Natural killer cell (primary cell): ENCODE measurements at regions not wholly inside any gene's neighbourhood (a gene's known extent, or its start where the extent isn't known, plus 50 kb on each side); places are given as distances from the start of the nearest gene placed in this dataset.

Experiments used
- ATAC-seq, 3 donors: fragments of 150-1000 bp in 2 of 3; fragments of 200-7000 bp in 1 of 3; cut with Tn5 transposase; 1 replicate in 1 of 3; 2 replicates in 2 of 3; pipeline ENCODE4 v1.10.0; 2021; ENCODE audit warnings: mild to moderate bottlenecking in 2 of 3, moderate library complexity in 2 of 3
- DNase-seq, 2 donors: peaks; one replicate each; pipeline versions ENCODE4 v3.0.0 to v3.0.0-alpha.2; 2013 to 2021; ENCODE audit warnings: mixed read lengths in 1 of 2
- H3K27ac ChIP-seq: one replicate; pipeline ENCODE4 v1.5.1; 2013; ENCODE audit warnings: mild to moderate bottlenecking, low read length
- H3K27me3 ChIP-seq: one replicate; pipeline ENCODE4 v1.6.1; 2013; ENCODE audit warnings: low read length; ENCODE audit not compliant: control insufficient read depth, insufficient read depth
- H3K36me3 ChIP-seq: one replicate; pipeline ENCODE4 v1.6.1; 2013; ENCODE audit warnings: low read length; ENCODE audit not compliant: control insufficient read depth, insufficient read depth
- H3K4me1 ChIP-seq: one replicate; pipeline ENCODE4 v1.6.1; 2013; ENCODE audit warnings: low read length; ENCODE audit not compliant: control insufficient read depth, insufficient read depth
- H3K4me3 ChIP-seq: one replicate; pipeline ENCODE4 v1.5.1; 2013; ENCODE audit warnings: low read length
- H3K9me3 ChIP-seq: one replicate; pipeline ENCODE4 v1.6.1; 2013; ENCODE audit warnings: low read length; ENCODE audit not compliant: control insufficient read depth, insufficient read depth
- H3K27ac Mint-ChIP-seq, 2 donors: one replicate each; pipeline ENCODE4 v1.8.0; 2022; ENCODE audit warnings: mild to moderate bottlenecking in 2 of 2, mixed read lengths in 2 of 2, moderate library complexity in 1 of 2
- H3K27me3 Mint-ChIP-seq, 2 donors: one replicate each; pipeline ENCODE4 v1.8.0; 2022; ENCODE audit warnings: low read depth in 2 of 2, mixed read lengths in 2 of 2
- H3K36me3 Mint-ChIP-seq: one replicate; pipeline ENCODE4 v1.8.0; 2022; ENCODE audit warnings: mixed read lengths
- H3K4me1 Mint-ChIP-seq, 2 donors: one replicate each; pipeline ENCODE4 v1.8.0; 2022; ENCODE audit warnings: mixed read lengths in 2 of 2
- H3K4me3 Mint-ChIP-seq: one replicate; pipeline ENCODE4 v1.8.0; 2022; ENCODE audit warnings: mild to moderate bottlenecking, moderate library complexity, mixed read lengths
- H3K9me3 Mint-ChIP-seq, 2 donors: one replicate each; pipeline ENCODE4 v1.8.0; 2022; ENCODE audit warnings: mixed read lengths in 2 of 2
- WGBS: methylation state at CpG from one replicate; pipeline ENCODE4 v1.1.7; 2013; ENCODE audit warnings: missing lambda C conversion rate; ENCODE audit not compliant: insufficient coverage; 5-methylcytosine and 5-hydroxymethylcytosine counted together
- intact Hi-C: fragments of 100-400 bp; cut with micrococcal nuclease; formaldehyde crosslinking; loops from one replicate; pipeline ENCODE4 v1.14.2; 2022
- TF ChIP-seq, protein P1 (sequence below): fragments of 200-600 bp; IDR thresholded peaks from one replicate; pipeline ENCODE4 v1.8.0; 2022; ENCODE audit warnings: antibody characterized with exemption

DNA sequence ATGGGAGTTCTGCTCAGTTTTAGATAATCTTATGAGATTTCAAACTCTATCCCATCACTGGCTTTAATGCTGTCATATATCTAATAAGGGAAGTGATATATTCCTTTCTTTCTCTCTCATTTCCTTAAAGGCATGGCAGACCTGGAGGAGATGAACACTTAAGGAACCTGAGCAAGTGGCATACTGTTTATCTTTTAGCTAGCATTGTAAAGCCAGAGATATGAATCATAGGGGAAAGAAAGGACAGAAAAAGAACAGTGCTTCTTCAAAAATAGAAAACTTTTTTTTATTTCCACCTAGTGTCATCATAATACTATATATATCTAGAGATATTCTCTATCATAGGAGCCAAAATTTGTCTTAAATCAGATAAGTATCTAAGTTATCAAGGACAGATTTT lies 68.3 kb upstream of the PSMA6 start:
- no peak overlapping the region for H3K4me3 ChIP-seq
- H3K4me1 Mint-ChIP-seq = peaks cover 23 to 27% of the 10 kb centered on the region in 2 donors
- H3K4me3 Mint-ChIP-seq = no peak overlapping the region
- peak overlapping the region; percentile 14 to 74 for H3K27ac Mint-ChIP-seq
- intact Hi-C loops = loop anchor here (5.0 kb wide), 1 partner anchor 63 kb away; no protein-coding TSS in a partner anchor
- H3K36me3 Mint-ChIP-seq = no peaks in the 10 kb centered on the region
- H3K9me3 Mint-ChIP-seq = no peaks in the 10 kb centered on the region
- H3K27ac ChIP-seq = no peak overlapping the region
- no peaks in the 10 kb centered on the region for H3K27me3 ChIP-seq
- no peaks in the 10 kb centered on the region for H3K4me1 ChIP-seq
- no peaks in the 10 kb centered on the region for H3K36me3 ChIP-seq
- DNase-seq (no peak), ATAC-seq (no peak)
- TF ChIP-seq, protein P1, sequence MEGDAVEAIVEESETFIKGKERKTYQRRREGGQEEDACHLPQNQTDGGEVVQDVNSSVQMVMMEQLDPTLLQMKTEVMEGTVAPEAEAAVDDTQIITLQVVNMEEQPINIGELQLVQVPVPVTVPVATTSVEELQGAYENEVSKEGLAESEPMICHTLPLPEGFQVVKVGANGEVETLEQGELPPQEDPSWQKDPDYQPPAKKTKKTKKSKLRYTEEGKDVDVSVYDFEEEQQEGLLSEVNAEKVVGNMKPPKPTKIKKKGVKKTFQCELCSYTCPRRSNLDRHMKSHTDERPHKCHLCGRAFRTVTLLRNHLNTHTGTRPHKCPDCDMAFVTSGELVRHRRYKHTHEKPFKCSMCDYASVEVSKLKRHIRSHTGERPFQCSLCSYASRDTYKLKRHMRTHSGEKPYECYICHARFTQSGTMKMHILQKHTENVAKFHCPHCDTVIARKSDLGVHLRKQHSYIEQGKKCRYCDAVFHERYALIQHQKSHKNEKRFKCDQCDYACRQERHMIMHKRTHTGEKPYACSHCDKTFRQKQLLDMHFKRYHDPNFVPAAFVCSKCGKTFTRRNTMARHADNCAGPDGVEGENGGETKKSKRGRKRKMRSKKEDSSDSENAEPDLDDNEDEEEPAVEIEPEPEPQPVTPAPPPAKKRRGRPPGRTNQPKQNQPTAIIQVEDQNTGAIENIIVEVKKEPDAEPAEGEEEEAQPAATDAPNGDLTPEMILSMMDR = no peak
- H3K27me3 Mint-ChIP-seq = no peaks in the 10 kb centered on the region
- H3K9me3 ChIP-seq = no peaks in the 10 kb centered on the region

- intact Hi-C loops = loop anchor here (5.0 kb wide), 1 partner anchor 63 kb away; no protein-coding TSS in a partner anchor
- no peak overlapping the region for H3K27ac Mint-ChIP-seq
- H3K4me1 ChIP-seq = no peaks in the 10 kb centered on the region
- H3K27ac ChIP-seq = no peak overlapping the region
- ATAC-seq = no peak
- H3K9me3 Mint-ChIP-seq = no peaks in the 10 kb centered on the region
- H3K9me3 ChIP-seq = no peaks in the 10 kb centered on the region
- TF ChIP-seq, protein P1 = no peak
- H3K27me3 ChIP-seq = no peaks in the 10 kb centered on the region
- H3K36me3 Mint-ChIP-seq = no peaks in the 10 kb centered on the region
- H3K4me3 ChIP-seq = no peak overlapping the region
- H3K27me3 Mint-ChIP-seq = no peaks in the 10 kb centered on the region
- no peak for DNase-seq
- WGBS = 57% methylated on average over 1 of the region's 2 CpGs
- H3K4me3 Mint-ChIP-seq = no peak overlapping the region
- H3K36me3 ChIP-seq = no peaks in the 10 kb centered on the region
- H3K4me1 Mint-ChIP-seq = peaks cover 28 to 32% of the 10 kb centered on the region in 2 donors
Observed at GRCh38 chr14:35224615-35225014, 67.6 kb upstream of the PSMA6 start.

DNA sequence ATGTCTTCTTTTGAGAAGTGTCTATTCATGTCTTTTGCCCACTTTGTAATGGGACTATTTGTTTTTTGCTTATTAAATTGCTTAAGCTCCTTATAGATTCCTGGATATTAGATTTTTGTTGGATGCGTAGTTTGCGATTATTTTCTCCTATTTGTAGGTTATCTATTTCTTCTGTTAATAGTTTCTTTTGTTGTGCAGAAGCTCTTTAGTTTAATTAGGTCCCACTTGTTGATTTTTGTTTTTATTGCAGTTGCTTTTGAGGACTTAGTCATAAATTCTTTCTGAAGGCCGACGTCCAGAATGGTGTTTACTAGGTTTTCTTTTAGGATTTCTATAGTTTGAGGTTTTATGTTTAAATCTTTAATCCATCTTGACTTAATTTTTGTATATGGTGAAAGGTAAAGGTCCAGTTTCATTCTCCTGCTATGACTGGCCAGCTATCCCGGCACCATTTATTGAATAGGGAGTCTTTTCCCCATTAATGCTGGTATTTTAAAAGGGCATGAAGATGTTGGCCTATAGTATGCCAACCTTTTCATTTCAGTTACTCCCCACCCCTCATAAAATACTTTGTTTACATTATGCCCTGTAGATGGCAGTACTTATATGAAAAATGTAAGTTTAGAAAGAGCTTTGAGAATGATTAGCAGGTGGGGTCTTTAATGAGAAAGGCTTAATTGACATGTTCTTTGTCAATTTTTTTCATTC lies 62.9 kb upstream of the PSMA6 start:
- Histone ChIP-seq H3K27ac (no peak overlapping the region), H3K4me1 (peaks cover 8% of the 10 kb centered on the region), H3K36me3 (no peaks in the 10 kb centered on the region), H3K9me3 (no peaks in the 10 kb centered on the region), H3K4me3 (no peak overlapping the region), H3K27me3 (no peaks in the 10 kb centered on the region)
- intact Hi-C loops = loop anchor here (2.0 kb wide), 1 partner anchor 184 kb away; no protein-coding TSS in a partner anchor
- H3K27me3 Mint-ChIP-seq = no peaks in the 10 kb centered on the region
- ATAC-seq = peak in 2 of 3 donors; percentile 66 to 69
- DNase-seq = peak in 1 of 2 donors; percentile 53
- H3K27ac Mint-ChIP-seq = peak overlapping the region in 1 of 2 donors; percentile 77
- no peaks in the 10 kb centered on the region for H3K9me3 Mint-ChIP-seq
- H3K4me3 Mint-ChIP-seq = no peak overlapping the region
- 100% methylated on average over 1 of the region's 5 CpGs for WGBS
- peaks cover 22 to 25% of the 10 kb centered on the region in 2 donors for H3K4me1 Mint-ChIP-seq
- TF ChIP-seq, protein P1 = peak; percentile 38
- H3K36me3 Mint-ChIP-seq = no peaks in the 10 kb centered on the region

DNA sequence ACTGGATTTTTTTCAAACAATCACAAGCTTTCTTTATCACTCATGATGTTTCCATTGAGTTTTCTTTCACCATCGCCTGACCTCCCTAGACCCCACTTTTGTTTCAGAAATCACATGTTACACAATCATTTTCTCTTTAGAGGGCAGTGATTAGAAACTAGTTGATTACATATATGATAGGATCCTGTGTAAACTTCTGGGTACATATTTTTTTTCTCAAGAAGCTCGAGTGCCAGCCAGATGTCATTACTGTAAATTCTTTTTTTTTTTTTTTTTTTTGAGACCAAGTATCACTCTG lies 62.4 kb upstream of the PSMA6 start:
- Mint-ChIP-seq H3K36me3 (no peaks in the 10 kb centered on the region), H3K4me3 (no peak overlapping the region), H3K4me1 (peaks cover 22 to 25% of the 10 kb centered on the region in 2 donors), H3K9me3 (no peaks in the 10 kb centered on the region), H3K27ac (peak overlapping the region in 1 of 2 donors; percentile 77), H3K27me3 (no peaks in the 10 kb centered on the region)
- DNase-seq (no peak), ATAC-seq (peak in 2 of 3 donors; percentile 18 to 21)
- no peak overlapping the region for H3K27ac ChIP-seq
- no peaks in the 10 kb centered on the region for H3K36me3 ChIP-seq
- TF ChIP-seq, protein P1 = no peak
- 60% methylated on average over 2 of the region's 2 CpGs for WGBS
- no peaks in the 10 kb centered on the region for H3K9me3 ChIP-seq
- intact Hi-C loops = loop anchor here (2.0 kb wide), 1 partner anchor 183 kb away; no protein-coding TSS in a partner anchor
- H3K4me1 ChIP-seq = peaks cover 8% of the 10 kb centered on the region
- no peaks in the 10 kb centered on the region for H3K27me3 ChIP-seq
- H3K4me3 ChIP-seq = no peak overlapping the region
